H9 (cell line): ENCODE measurements at regions not wholly inside any gene's neighbourhood (a gene's known extent, or its start where the extent isn't known, plus 50 kb on each side); places are given as distances from the start of the nearest gene placed in this dataset.

Experiments
- DNase-seq: peaks from one replicate; pipeline ENCODE4 v3.0.0-alpha.2; 2017
- H2AFZ ChIP-seq: one replicate; pipeline ENCODE4 v1.6.1; 2013; ENCODE audit warnings: mild to moderate bottlenecking, low read length, control low read depth, moderate library complexity
- H2AK5ac ChIP-seq: 2 replicates; pipeline ENCODE4 v1.6.1; 2013; ENCODE audit warnings: low read length, control low read depth, mixed read lengths; ENCODE audit not compliant: insufficient read length
- H2BK120ac ChIP-seq: one replicate; pipeline ENCODE4 v1.6.1; 2013; ENCODE audit warnings: low read depth, mild to moderate bottlenecking, low read length, control low read depth, inconsistent platforms; ENCODE audit not compliant: poor library complexity, severe bottlenecking
- H2BK12ac ChIP-seq: 2 replicates; pipeline ENCODE4 v1.6.1; 2013; ENCODE audit warnings: low read length, control low read depth, mixed read lengths, low read depth; ENCODE audit not compliant: insufficient read length
- H2BK15ac ChIP-seq: 2 replicates; pipeline ENCODE4 v1.6.1; 2013; ENCODE audit warnings: low read depth, low read length, control low read depth
- H2BK20ac ChIP-seq: one replicate; pipeline ENCODE4 v1.6.1; 2013; ENCODE audit warnings: low read depth, mild to moderate bottlenecking, low read length, control low read depth, inconsistent platforms; ENCODE audit not compliant: poor library complexity, severe bottlenecking
- H2BK5ac ChIP-seq: 2 replicates; pipeline ENCODE4 v1.6.1; 2013; ENCODE audit warnings: low read length, control low read depth, mixed read lengths; ENCODE audit not compliant: insufficient read length
- H3K14ac ChIP-seq: 2 replicates; pipeline ENCODE4 v1.6.1; 2013; ENCODE audit warnings: low read length, control low read depth; ENCODE audit not compliant: insufficient read depth
- H3K18ac ChIP-seq: 2 replicates; pipeline ENCODE4 v1.6.1; 2013; ENCODE audit warnings: low read depth, mild to moderate bottlenecking, mixed read lengths, low read length, control low read depth; ENCODE audit not compliant: insufficient read length
- H3K23ac ChIP-seq: 2 replicates; pipeline ENCODE4 v1.6.1; 2013; ENCODE audit warnings: low read length, control low read depth, mixed read lengths, low read depth; ENCODE audit not compliant: insufficient read length
- H3K23me2 ChIP-seq: 2 replicates; pipeline ENCODE4 v1.6.1; 2013; ENCODE audit warnings: low read depth, mild to moderate bottlenecking, mixed read lengths, low read length, control low read depth; ENCODE audit not compliant: insufficient read length, poor library complexity, severe bottlenecking
- H3K27ac ChIP-seq: 2 replicates; pipeline ENCODE4 v1.5.1; 2013; ENCODE audit warnings: low read length, control low read depth, mixed read lengths, low read depth; ENCODE audit not compliant: insufficient read length
- H3K27me3 ChIP-seq: 2 replicates; pipeline ENCODE4 v1.6.1; 2013; ENCODE audit warnings: low read length, control low read depth, inconsistent platforms; ENCODE audit not compliant: insufficient read depth
- H3K4ac ChIP-seq: 2 replicates; pipeline ENCODE4 v1.6.1; 2013; ENCODE audit warnings: low read depth, mild to moderate bottlenecking, control low read depth, inconsistent platforms, low read length, moderate library complexity
- H3K4me1 ChIP-seq: 2 replicates; pipeline ENCODE4 v1.6.1; 2013; ENCODE audit warnings: low read length, control low read depth, inconsistent platforms; ENCODE audit not compliant: insufficient read depth
- H3K4me2 ChIP-seq: 2 replicates; pipeline ENCODE4 v1.6.1; 2013; ENCODE audit warnings: low read length, control low read depth, mixed read lengths; ENCODE audit not compliant: insufficient read length, insufficient read depth
- H3K56ac ChIP-seq: 2 replicates; pipeline ENCODE4 v1.6.1; 2013; ENCODE audit warnings: low read depth, mild to moderate bottlenecking, mixed read lengths, low read length, control low read depth; ENCODE audit not compliant: insufficient read length
- H3K79me1 ChIP-seq: 2 replicates; pipeline ENCODE4 v1.6.1; 2013; ENCODE audit warnings: low read depth, mild to moderate bottlenecking, moderate library complexity, low read length, control low read depth, inconsistent platforms; ENCODE audit not compliant: insufficient read depth, poor library complexity, severe bottlenecking
- H3K79me2 ChIP-seq: 2 replicates; pipeline ENCODE4 v1.6.1; 2013; ENCODE audit warnings: low read length, control low read depth, inconsistent platforms; ENCODE audit not compliant: insufficient read depth
- H3K9ac ChIP-seq: 2 replicates; pipeline ENCODE4 v1.6.1; 2013; ENCODE audit warnings: low read length, control low read depth, mixed read lengths; ENCODE audit not compliant: insufficient read length; ENCODE audit errors: extremely low read depth
- H3K9me3 ChIP-seq: one replicate; pipeline ENCODE4 v1.6.1; 2013; ENCODE audit warnings: low read depth, low read length, inconsistent platforms; ENCODE audit not compliant: control insufficient read depth
- H3T11ph ChIP-seq: one replicate; pipeline ENCODE4 v1.6.1; 2013; ENCODE audit warnings: mild to moderate bottlenecking, low read length, control low read depth, inconsistent platforms
- H4K20me1 ChIP-seq: one replicate; pipeline ENCODE4 v1.6.1; 2013; ENCODE audit not compliant: control insufficient read depth, insufficient read length, insufficient read depth
- H4K5ac ChIP-seq: 2 replicates; pipeline ENCODE4 v1.6.1; 2013; ENCODE audit warnings: low read depth, mild to moderate bottlenecking, mixed read lengths, low read length, control low read depth; ENCODE audit not compliant: insufficient read length
- H4K8ac ChIP-seq: replicated peaks from 2 replicates; pipeline ENCODE4 v1.6.1; 2013; ENCODE audit warnings: low read length, control low read depth, mixed read lengths, low read depth; ENCODE audit not compliant: insufficient read length
- H4K91ac ChIP-seq: 2 replicates; pipeline ENCODE4 v1.6.1; 2013; ENCODE audit warnings: low read depth, mild to moderate bottlenecking, moderate library complexity, mixed read lengths, low read length, control low read depth; ENCODE audit not compliant: insufficient read length
- H3K27ac Mint-ChIP-seq, 3 experiments: 2 replicates in 2 of 3; 3 replicates in 1 of 3; pipeline ENCODE4 v1.8.0; 2020 to 2021; ENCODE audit warnings: mixed read lengths in 3 of 3, mild to moderate bottlenecking in 1 of 3, moderate library complexity in 1 of 3
- H3K27me3 Mint-ChIP-seq: 2 replicates; pipeline ENCODE4 v1.8.0; 2021; ENCODE audit warnings: low read depth, mild to moderate bottlenecking, moderate library complexity, mixed read lengths
- H3K36me3 Mint-ChIP-seq, 3 experiments: 2 replicates in 2 of 3; 3 replicates in 1 of 3; pipeline ENCODE4 v1.8.0; 2020 to 2021; ENCODE audit warnings: low read depth in 3 of 3, mixed read lengths in 3 of 3; ENCODE audit not compliant: insufficient read depth in 1 of 3
- H3K4me1 Mint-ChIP-seq, 2 experiments: 2 replicates each; pipeline ENCODE4 v1.8.0; 2020; ENCODE audit warnings: mixed read lengths in 2 of 2
- H3K4me3 Mint-ChIP-seq, 2 experiments: 2 replicates in 1 of 2; 3 replicates in 1 of 2; pipeline ENCODE4 v1.8.0; 2020 to 2021; ENCODE audit warnings: mild to moderate bottlenecking in 2 of 2, mixed read lengths in 2 of 2, moderate library complexity in 1 of 2
- H3K9me3 Mint-ChIP-seq, 2 experiments: 2 replicates in 1 of 2; 3 replicates in 1 of 2; pipeline ENCODE4 v1.8.0; 2020; ENCODE audit warnings: mild to moderate bottlenecking in 2 of 2, mixed read lengths in 2 of 2, moderate library complexity in 1 of 2
- WGBS: extraction: QIAGEN DNeasy Blood & Tissue Kit; methylation state at CpG from one replicate; pipeline ENCODE4 v1.1.7; 2013; ENCODE audit warnings: missing lambda C conversion rate, low lambda C conversion rate, mixed read lengths; ENCODE audit not compliant: insufficient read length; ENCODE audit errors: extremely low coverage; 5-methylcytosine and 5-hydroxymethylcytosine counted together
- TF ChIP-seq, protein P1 (sequence below): fragments of 200-600 bp; sonication (generic); conservative IDR thresholded peaks from 3 replicates; pipeline ENCODE4 v1.8.0; 2021; ENCODE audit warnings: antibody characterized with exemption, mild to moderate bottlenecking

DNA sequence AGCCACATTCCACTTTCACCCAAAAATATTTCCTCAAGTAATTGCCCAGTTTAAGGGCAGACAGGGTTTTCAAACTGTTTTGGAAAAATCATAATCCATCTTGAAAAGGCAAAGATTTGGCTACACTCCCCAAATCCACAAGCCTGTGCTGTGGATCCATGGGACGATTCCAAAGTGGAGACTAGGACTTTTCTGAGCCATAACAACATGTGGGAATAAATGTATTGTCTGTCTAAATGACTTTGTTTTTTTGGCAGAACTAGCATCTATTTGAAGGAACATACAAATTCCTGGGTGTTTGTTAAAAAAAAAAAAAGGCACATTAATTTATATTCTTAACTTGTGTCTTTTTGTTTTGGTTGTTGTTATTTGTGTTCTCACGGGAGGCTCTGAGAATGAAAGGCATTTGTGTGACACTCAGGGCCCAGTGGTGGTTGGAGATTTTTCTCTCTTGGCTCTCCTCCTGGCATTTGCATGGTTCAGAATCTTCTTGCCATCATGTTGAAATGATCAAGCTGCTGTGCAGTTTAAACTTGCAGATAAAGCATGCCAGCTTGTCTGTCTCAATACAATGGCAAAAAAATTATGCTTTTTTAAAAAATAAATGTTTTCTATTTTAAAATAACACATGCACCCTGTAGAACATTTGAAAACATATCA lies 277.4 kb downstream of the EN1 start:
- Histone ChIP-seq H2BK5ac (no peak overlapping the region), H4K8ac (no peak overlapping the region), H3K79me2 (no peaks in the 10 kb centered on the region), H3K23ac (no peak overlapping the region), H2BK120ac (no peak overlapping the region), H2BK15ac (no peak overlapping the region), H3K4ac (no peak overlapping the region), H3K56ac (no peak overlapping the region), H3K9ac (no peak overlapping the region), H3K27ac (no peak overlapping the region), H4K91ac (no peak overlapping the region), H3K79me1 (no peaks in the 10 kb centered on the region), H3K27me3 (no peaks in the 10 kb centered on the region), H4K5ac (no peak overlapping the region), H3T11ph (no peak overlapping the region), H3K4me2 (no peak overlapping the region), H2BK20ac (no peak overlapping the region), H2AK5ac (no peak overlapping the region), H2AFZ (no peak overlapping the region), H3K14ac (no peak overlapping the region), H3K9me3 (no peaks in the 10 kb centered on the region), H4K20me1 (no peaks in the 10 kb centered on the region), H2BK12ac (no peak overlapping the region), H3K23me2 (no peaks in the 10 kb centered on the region), H3K4me1 (no peaks in the 10 kb centered on the region), H3K18ac (no peak overlapping the region)
- WGBS: no CpG with 5 or more reads among the region's 2 CpGs
- peaks cover 9 to 14% of the 10 kb centered on the region in 2 experiments for H3K4me1 Mint-ChIP-seq
- TF ChIP-seq, protein P1, sequence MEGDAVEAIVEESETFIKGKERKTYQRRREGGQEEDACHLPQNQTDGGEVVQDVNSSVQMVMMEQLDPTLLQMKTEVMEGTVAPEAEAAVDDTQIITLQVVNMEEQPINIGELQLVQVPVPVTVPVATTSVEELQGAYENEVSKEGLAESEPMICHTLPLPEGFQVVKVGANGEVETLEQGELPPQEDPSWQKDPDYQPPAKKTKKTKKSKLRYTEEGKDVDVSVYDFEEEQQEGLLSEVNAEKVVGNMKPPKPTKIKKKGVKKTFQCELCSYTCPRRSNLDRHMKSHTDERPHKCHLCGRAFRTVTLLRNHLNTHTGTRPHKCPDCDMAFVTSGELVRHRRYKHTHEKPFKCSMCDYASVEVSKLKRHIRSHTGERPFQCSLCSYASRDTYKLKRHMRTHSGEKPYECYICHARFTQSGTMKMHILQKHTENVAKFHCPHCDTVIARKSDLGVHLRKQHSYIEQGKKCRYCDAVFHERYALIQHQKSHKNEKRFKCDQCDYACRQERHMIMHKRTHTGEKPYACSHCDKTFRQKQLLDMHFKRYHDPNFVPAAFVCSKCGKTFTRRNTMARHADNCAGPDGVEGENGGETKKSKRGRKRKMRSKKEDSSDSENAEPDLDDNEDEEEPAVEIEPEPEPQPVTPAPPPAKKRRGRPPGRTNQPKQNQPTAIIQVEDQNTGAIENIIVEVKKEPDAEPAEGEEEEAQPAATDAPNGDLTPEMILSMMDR: no peak
- peaks cover 2% of the 10 kb centered on the region for H3K27me3 Mint-ChIP-seq
- DNase-seq: no peak
- no peaks in the 10 kb centered on the region; a peak in 1 of 7 replicates for H3K36me3 Mint-ChIP-seq
- no peak overlapping the region for H3K4me3 Mint-ChIP-seq
- no peaks in the 10 kb centered on the region for H3K9me3 Mint-ChIP-seq
- H3K27ac Mint-ChIP-seq: no peak overlapping the region
